ENCODE measurements at regions not wholly inside any gene's neighbourhood (a gene's known extent, or its start where the extent isn't known, plus 50 kb on each side); places are given as distances from the start of the nearest gene placed in this dataset.

- no peak for DNase-seq
- CTCF ChIA-PET: interaction anchor here (1.0 to 1.3 kb wide), 2 partner anchors 12 to 302 kb away, joined by 3 to 6 read pairs; no protein-coding TSS in a partner anchor
- intact Hi-C loops (cut with micrococcal nuclease; ENCODE audit: unreplicated experiment): no loop called here
- peaks cover 6% of the 10 kb centered on the region for H3K9me3 Mint-ChIP-seq (ENCODE audit: low read depth, unreplicated experiment)
- no TSS peak for BruUV-seq (replicated peaks)
- no peaks in the 10 kb centered on the region for H3K27me3 Mint-ChIP-seq (ENCODE audit: unreplicated experiment)
- TF ChIP-seq, protein P1, sequence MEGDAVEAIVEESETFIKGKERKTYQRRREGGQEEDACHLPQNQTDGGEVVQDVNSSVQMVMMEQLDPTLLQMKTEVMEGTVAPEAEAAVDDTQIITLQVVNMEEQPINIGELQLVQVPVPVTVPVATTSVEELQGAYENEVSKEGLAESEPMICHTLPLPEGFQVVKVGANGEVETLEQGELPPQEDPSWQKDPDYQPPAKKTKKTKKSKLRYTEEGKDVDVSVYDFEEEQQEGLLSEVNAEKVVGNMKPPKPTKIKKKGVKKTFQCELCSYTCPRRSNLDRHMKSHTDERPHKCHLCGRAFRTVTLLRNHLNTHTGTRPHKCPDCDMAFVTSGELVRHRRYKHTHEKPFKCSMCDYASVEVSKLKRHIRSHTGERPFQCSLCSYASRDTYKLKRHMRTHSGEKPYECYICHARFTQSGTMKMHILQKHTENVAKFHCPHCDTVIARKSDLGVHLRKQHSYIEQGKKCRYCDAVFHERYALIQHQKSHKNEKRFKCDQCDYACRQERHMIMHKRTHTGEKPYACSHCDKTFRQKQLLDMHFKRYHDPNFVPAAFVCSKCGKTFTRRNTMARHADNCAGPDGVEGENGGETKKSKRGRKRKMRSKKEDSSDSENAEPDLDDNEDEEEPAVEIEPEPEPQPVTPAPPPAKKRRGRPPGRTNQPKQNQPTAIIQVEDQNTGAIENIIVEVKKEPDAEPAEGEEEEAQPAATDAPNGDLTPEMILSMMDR (IDR thresholded peaks at IDR 0.05; ENCODE audit: unreplicated experiment): no peak
- peak overlapping the region; percentile 76 for H3K27ac Mint-ChIP-seq (ENCODE audit: unreplicated experiment)
- H3K36me3 Mint-ChIP-seq (ENCODE audit: insufficient read depth, unreplicated experiment): no peaks in the 10 kb centered on the region
- peaks cover 54% of the 10 kb centered on the region for H3K4me1 Mint-ChIP-seq (ENCODE audit: low read depth, unreplicated experiment)
- H3K4me3 Mint-ChIP-seq (ENCODE audit: low read depth, unreplicated experiment): no peak overlapping the region
Observed at GRCh38 chr7:46256870-46257661, 336.0 kb upstream of the IGFBP3 start.

DNA sequence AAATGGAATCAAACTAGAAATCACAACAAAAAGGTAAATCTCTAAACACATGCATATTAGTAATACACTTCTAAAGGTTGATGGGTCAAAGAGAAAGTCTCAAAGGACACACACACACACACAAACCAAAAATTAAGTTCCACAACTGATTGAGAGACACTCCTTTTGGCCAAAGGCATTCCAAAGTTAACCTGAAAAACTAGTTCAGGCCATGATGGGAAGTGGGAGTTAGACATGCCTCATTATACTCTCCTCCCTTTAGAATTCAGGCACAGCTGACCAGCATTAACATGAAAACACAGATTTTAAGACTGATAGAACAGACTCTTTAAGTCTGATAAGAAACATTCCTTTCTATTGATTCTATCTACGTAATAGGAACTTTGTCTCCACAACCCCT is 332.4 kb upstream of the IGFBP3 start:
- no peak overlapping the region for H3K4me3 Mint-ChIP-seq (ENCODE audit: low read depth, unreplicated experiment)
- peak overlapping the region; percentile 10 for H3K27ac Mint-ChIP-seq (ENCODE audit: unreplicated experiment)
- BruUV-seq (replicated peaks): no TSS peak

GRCh38 chr7:46247664-46248063 is 326.6 kb upstream of the IGFBP3 start:
- H3K36me3 Mint-ChIP-seq (ENCODE audit: insufficient read depth, unreplicated experiment): no peaks in the 10 kb centered on the region
- no TSS peak for BruUV-seq (replicated peaks)
- CTCF ChIA-PET: interaction anchor here (0.7 to 0.8 kb wide), 2 partner anchors 160 to 777 kb away, joined by 5 to 11 read pairs; no protein-coding TSS in a partner anchor
- TF ChIP-seq, protein P1 (IDR thresholded peaks at IDR 0.05; ENCODE audit: unreplicated experiment): no peak
- intact Hi-C loops (cut with micrococcal nuclease; ENCODE audit: unreplicated experiment): no loop called here
- H3K4me1 Mint-ChIP-seq (ENCODE audit: low read depth, unreplicated experiment): peaks cover 8% of the 10 kb centered on the region
- no peak for DNase-seq
- H3K4me3 Mint-ChIP-seq (ENCODE audit: low read depth, unreplicated experiment): no peak overlapping the region
- no peak overlapping the region for H3K27ac Mint-ChIP-seq (ENCODE audit: unreplicated experiment)
- no peaks in the 10 kb centered on the region for H3K27me3 Mint-ChIP-seq (ENCODE audit: unreplicated experiment)
- H3K9me3 Mint-ChIP-seq (ENCODE audit: low read depth, unreplicated experiment): no peaks in the 10 kb centered on the region

More for the DNA sequence above, 332.4 kb upstream of the IGFBP3 start:
- CTCF ChIA-PET: no interaction called here
- peaks cover 32% of the 10 kb centered on the region for H3K4me1 Mint-ChIP-seq (ENCODE audit: low read depth, unreplicated experiment)
- no peaks in the 10 kb centered on the region for H3K36me3 Mint-ChIP-seq (ENCODE audit: insufficient read depth, unreplicated experiment)
- intact Hi-C loops (cut with micrococcal nuclease; ENCODE audit: unreplicated experiment): no loop called here
- H3K9me3 Mint-ChIP-seq (ENCODE audit: low read depth, unreplicated experiment): no peaks in the 10 kb centered on the region
- peak; percentile 34 for DNase-seq
- no peaks in the 10 kb centered on the region for H3K27me3 Mint-ChIP-seq (ENCODE audit: unreplicated experiment)
- TF ChIP-seq, protein P1 (IDR thresholded peaks at IDR 0.05; ENCODE audit: unreplicated experiment): no peak

GRCh38 chr7:46245586-46246111 is 324.6 kb upstream of the IGFBP3 start:
- H3K27ac Mint-ChIP-seq (ENCODE audit: unreplicated experiment): no peak overlapping the region
- BruUV-seq (replicated peaks): no TSS peak
- no peaks in the 10 kb centered on the region for H3K36me3 Mint-ChIP-seq (ENCODE audit: insufficient read depth, unreplicated experiment)
- CTCF ChIA-PET: interaction anchor here (1.2 kb wide), 1 partner anchor 12 kb away, joined by 6 read pairs; no protein-coding TSS in a partner anchor
- DNase-seq: no peak
- H3K4me3 Mint-ChIP-seq (ENCODE audit: low read depth, unreplicated experiment): no peak overlapping the region
- no peaks in the 10 kb centered on the region for H3K27me3 Mint-ChIP-seq (ENCODE audit: unreplicated experiment)
- intact Hi-C loops (cut with micrococcal nuclease; ENCODE audit: unreplicated experiment): no loop called here
- TF ChIP-seq, protein P1 (IDR thresholded peaks at IDR 0.05; ENCODE audit: unreplicated experiment): no peak
- no peaks in the 10 kb centered on the region for H3K9me3 Mint-ChIP-seq (ENCODE audit: low read depth, unreplicated experiment)
- peaks cover 8% of the 10 kb centered on the region for H3K4me1 Mint-ChIP-seq (ENCODE audit: low read depth, unreplicated experiment)

Measured in Calu3 (cell line).